ENCODE measurements at regions not wholly inside any gene's neighbourhood (a gene's known extent, or its start where the extent isn't known, plus 50 kb on each side); places are given as distances from the start of the nearest gene placed in this dataset.

DNA sequence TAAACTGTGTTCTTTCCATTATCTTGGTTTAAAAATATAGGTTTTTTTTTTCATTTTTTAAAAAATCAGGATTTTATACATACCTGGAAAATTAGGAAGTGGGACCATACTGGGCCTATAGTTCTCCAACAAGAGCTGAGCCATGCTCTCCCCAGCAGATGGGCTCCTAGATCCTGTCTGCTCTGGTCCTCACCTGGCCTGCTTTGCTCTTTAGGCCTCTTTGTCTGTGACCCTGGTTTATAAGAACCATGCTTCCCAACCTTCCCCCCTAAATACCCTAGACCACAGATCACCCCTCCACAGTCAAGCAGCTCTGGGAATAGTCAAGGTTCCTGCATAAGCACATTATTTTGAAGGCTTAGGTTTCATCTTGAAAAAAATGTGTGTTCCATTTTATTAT is 185.0 kb upstream of the TSHZ3 start:
- TF ChIP-seq, protein P1, sequence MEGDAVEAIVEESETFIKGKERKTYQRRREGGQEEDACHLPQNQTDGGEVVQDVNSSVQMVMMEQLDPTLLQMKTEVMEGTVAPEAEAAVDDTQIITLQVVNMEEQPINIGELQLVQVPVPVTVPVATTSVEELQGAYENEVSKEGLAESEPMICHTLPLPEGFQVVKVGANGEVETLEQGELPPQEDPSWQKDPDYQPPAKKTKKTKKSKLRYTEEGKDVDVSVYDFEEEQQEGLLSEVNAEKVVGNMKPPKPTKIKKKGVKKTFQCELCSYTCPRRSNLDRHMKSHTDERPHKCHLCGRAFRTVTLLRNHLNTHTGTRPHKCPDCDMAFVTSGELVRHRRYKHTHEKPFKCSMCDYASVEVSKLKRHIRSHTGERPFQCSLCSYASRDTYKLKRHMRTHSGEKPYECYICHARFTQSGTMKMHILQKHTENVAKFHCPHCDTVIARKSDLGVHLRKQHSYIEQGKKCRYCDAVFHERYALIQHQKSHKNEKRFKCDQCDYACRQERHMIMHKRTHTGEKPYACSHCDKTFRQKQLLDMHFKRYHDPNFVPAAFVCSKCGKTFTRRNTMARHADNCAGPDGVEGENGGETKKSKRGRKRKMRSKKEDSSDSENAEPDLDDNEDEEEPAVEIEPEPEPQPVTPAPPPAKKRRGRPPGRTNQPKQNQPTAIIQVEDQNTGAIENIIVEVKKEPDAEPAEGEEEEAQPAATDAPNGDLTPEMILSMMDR (IDR thresholded peaks at IDR 0.05; ENCODE audit: poor library complexity), result no peak
- TF ChIP-seq EZH2 (IDR thresholded peaks at IDR 0.05; ENCODE audit: borderline replicate concordance) (no peak), EZH2phosphoT487 (IDR thresholded peaks at IDR 0.05; ENCODE audit: low read depth, severe bottlenecking, unreplicated experiment) (no peak)
